ENCODE measurements at regions not wholly inside any gene's neighbourhood (a gene's known extent, or its start where the extent isn't known, plus 50 kb on each side); places are given as distances from the start of the nearest gene placed in this dataset.

- Histone ChIP-seq H3K27ac (no peak overlapping the region), H3K27me3 (no peaks in the 10 kb centered on the region), H3K36me3 (no peaks in the 10 kb centered on the region), H3K4me3 (no peak overlapping the region), H3K9me3 (no peaks in the 10 kb centered on the region), H3K4me1 (no peaks in the 10 kb centered on the region)
- TF ChIP-seq, protein P1, sequence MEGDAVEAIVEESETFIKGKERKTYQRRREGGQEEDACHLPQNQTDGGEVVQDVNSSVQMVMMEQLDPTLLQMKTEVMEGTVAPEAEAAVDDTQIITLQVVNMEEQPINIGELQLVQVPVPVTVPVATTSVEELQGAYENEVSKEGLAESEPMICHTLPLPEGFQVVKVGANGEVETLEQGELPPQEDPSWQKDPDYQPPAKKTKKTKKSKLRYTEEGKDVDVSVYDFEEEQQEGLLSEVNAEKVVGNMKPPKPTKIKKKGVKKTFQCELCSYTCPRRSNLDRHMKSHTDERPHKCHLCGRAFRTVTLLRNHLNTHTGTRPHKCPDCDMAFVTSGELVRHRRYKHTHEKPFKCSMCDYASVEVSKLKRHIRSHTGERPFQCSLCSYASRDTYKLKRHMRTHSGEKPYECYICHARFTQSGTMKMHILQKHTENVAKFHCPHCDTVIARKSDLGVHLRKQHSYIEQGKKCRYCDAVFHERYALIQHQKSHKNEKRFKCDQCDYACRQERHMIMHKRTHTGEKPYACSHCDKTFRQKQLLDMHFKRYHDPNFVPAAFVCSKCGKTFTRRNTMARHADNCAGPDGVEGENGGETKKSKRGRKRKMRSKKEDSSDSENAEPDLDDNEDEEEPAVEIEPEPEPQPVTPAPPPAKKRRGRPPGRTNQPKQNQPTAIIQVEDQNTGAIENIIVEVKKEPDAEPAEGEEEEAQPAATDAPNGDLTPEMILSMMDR (IDR thresholded peaks at IDR 0.05): no peak
- TF ChIP-seq POLR2A (IDR thresholded peaks at IDR 0.05): no peak
- intact Hi-C loops (cut with DNase I): no loop called here
- DNase-seq (no peak), ATAC-seq (no peak)
- 80% methylated on average over 1 of the region's 1 CpG for WGBS (ENCODE audit: insufficient coverage, low coverage, low lambda C conversion rate, missing lambda C conversion rate)
Observed at GRCh38 chr9:108437656-108438055, 418.1 kb downstream of the ACTL7B start.

- H3K4me1 ChIP-seq: no peaks in the 10 kb centered on the region
- intact Hi-C loops (cut with DNase I): no loop called here
- no peak overlapping the region for H3K4me3 ChIP-seq
- no peaks in the 10 kb centered on the region for H3K36me3 ChIP-seq
- no peak for DNase-seq
- H3K9me3 ChIP-seq: no peaks in the 10 kb centered on the region
- 74% methylated on average over 4 of the region's 4 CpGs for WGBS (ENCODE audit: insufficient coverage, low coverage, low lambda C conversion rate, missing lambda C conversion rate)
- TF ChIP-seq POLR2A (IDR thresholded peaks at IDR 0.05): no peak
- TF ChIP-seq, protein P1 (IDR thresholded peaks at IDR 0.05): no peak
- ATAC-seq: no peak
- no peak overlapping the region for H3K27ac ChIP-seq
- H3K27me3 ChIP-seq: no peaks in the 10 kb centered on the region
Observed at GRCh38 chr9:108436448-108436847, 419.3 kb downstream of the ACTL7B start.

- 77% methylated on average over 2 of the region's 2 CpGs for WGBS (ENCODE audit: insufficient coverage, low coverage, low lambda C conversion rate, missing lambda C conversion rate)
- no peak overlapping the region for H3K27ac ChIP-seq
- TF ChIP-seq, protein P1 (IDR thresholded peaks at IDR 0.05): no peak
- no peak for TF ChIP-seq POLR2A (IDR thresholded peaks at IDR 0.05)
- no peaks in the 10 kb centered on the region for H3K27me3 ChIP-seq
- no peaks in the 10 kb centered on the region for H3K4me1 ChIP-seq
- no peak overlapping the region for H3K4me3 ChIP-seq
- intact Hi-C loops (cut with DNase I): no loop called here
- ATAC-seq (no peak), DNase-seq (no peak)
- H3K36me3 ChIP-seq: no peaks in the 10 kb centered on the region
- H3K9me3 ChIP-seq: no peaks in the 10 kb centered on the region
Observed at GRCh38 chr9:108434502-108434901, 421.3 kb downstream of the ACTL7B start.

- no peaks in the 10 kb centered on the region for H3K27me3 ChIP-seq
- H3K9me3 ChIP-seq: no peaks in the 10 kb centered on the region
- H3K4me3 ChIP-seq: no peak overlapping the region
- TF ChIP-seq POLR2A (IDR thresholded peaks at IDR 0.05): no peak
- TF ChIP-seq, protein P1 (IDR thresholded peaks at IDR 0.05): peak in 2 of 4 donors; percentile 11 to 19
- no peaks in the 10 kb centered on the region for H3K36me3 ChIP-seq
- H3K27ac ChIP-seq: no peak overlapping the region
- ATAC-seq (no peak), DNase-seq (no peak)
- intact Hi-C loops (cut with DNase I): no loop called here
- WGBS (ENCODE audit: insufficient coverage, low coverage, low lambda C conversion rate, missing lambda C conversion rate): 32% methylated on average over 2 of the region's 2 CpGs
- no peaks in the 10 kb centered on the region for H3K4me1 ChIP-seq
Observed at GRCh38 chr9:108434036-108434435, 421.8 kb downstream of the ACTL7B start.

GRCh38 chr9:108430655-108431054 lies 425.1 kb downstream of the ACTL7B start:
- H3K36me3 ChIP-seq: no peaks in the 10 kb centered on the region
- WGBS (ENCODE audit: insufficient coverage, low coverage, low lambda C conversion rate, missing lambda C conversion rate): 88% methylated on average over 2 of the region's 2 CpGs
- no peaks in the 10 kb centered on the region for H3K4me1 ChIP-seq
- no peak for ATAC-seq
- no peaks in the 10 kb centered on the region for H3K9me3 ChIP-seq
- no peak for TF ChIP-seq POLR2A (IDR thresholded peaks at IDR 0.05)
- TF ChIP-seq, protein P1 (IDR thresholded peaks at IDR 0.05): no peak
- H3K27me3 ChIP-seq: no peaks in the 10 kb centered on the region
- intact Hi-C loops (cut with DNase I): no loop called here
- no peak overlapping the region for H3K4me3 ChIP-seq
- H3K27ac ChIP-seq: no peak overlapping the region
- DNase-seq: no peak

Measured in right lobe of liver (tissue), 6 donors.